ENCODE measurements at regions not wholly inside any gene's neighbourhood (a gene's known extent, or its start where the extent isn't known, plus 50 kb on each side); places are given as distances from the start of the nearest gene placed in this dataset.

DNA sequence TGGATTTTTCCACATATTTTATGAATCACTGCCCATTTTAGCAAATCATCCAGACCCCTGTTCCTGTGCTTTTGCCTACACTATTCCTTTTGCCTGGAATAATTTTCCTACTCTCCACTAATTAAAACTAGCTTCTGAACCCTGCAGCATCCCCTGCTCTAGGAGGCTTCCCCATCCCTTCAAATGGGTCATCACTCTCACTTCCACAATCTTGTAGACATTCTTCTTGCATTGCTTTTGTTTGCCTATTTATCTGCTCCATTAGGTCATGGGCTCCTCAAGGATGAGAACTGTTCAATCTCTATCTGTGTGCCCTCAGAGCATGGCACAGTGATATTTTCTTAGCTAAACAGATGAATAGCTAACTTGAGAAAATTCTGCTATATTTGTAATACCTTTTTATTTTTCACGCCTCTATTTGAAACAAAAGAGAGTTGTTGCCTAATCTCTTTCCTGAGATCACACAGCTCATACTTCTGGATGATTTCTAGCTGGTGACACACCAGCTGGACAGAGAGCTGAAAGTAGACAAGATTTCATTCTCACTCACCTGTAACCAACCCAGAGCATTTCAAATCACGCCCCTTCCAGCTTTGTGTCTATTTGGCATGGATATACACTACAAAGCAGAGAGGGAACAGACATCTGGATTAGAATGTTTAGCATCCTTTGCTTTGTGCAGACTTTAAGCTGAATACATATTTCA is 466.0 kb downstream of the FOXO1 start:
- DNase-seq (ENCODE audit: low spot score) (no peak), ATAC-seq (no peak)
- no peak overlapping the region for H3K27ac Mint-ChIP-seq
- H3K9me3 Mint-ChIP-seq = peaks cover 6% of the 10 kb centered on the region
- H3K27me3 Mint-ChIP-seq (ENCODE audit: low read depth) = no peaks in the 10 kb centered on the region
- H3K4me1 Mint-ChIP-seq = no peaks in the 10 kb centered on the region
- ChIA-PET POLR2A (interaction anchor here (0.6 to 0.7 kb wide), 2 partner anchors 36 to 774 kb away, joined by 3 to 4 read pairs; no protein-coding TSS in a partner anchor), CTCF (interaction anchor here (1.0 kb wide), 1 partner anchor 257 kb away, joined by 4 read pairs; no protein-coding TSS in a partner anchor)
- TF ChIP-seq RELA (CRISPR knock-in tag; IDR thresholded peaks at IDR 0.05; ENCODE audit: borderline replicate concordance) (no peak), ZNF671 (CRISPR knock-in tag; IDR thresholded peaks at IDR 0.05) (no peak), IRF2 (CRISPR knock-in tag; IDR thresholded peaks at IDR 0.05; ENCODE audit: borderline replicate concordance, low read depth) (no peak), ELF4 (CRISPR knock-in tag; IDR thresholded peaks at IDR 0.05; ENCODE audit: low read depth) (no peak), NR1H2 (CRISPR knock-in tag; IDR thresholded peaks at IDR 0.05) (no peak), ZBTB21 (CRISPR knock-in tag; IDR thresholded peaks at IDR 0.05; ENCODE audit: borderline replicate concordance) (no peak), MYBL2 (CRISPR knock-in tag; IDR thresholded peaks at IDR 0.05) (no peak), ZNF219 (CRISPR knock-in tag; IDR thresholded peaks at IDR 0.05; ENCODE audit: borderline replicate concordance) (no peak), ZNF317 (CRISPR knock-in tag; IDR thresholded peaks at IDR 0.05; ENCODE audit: borderline replicate concordance, low read depth) (no peak), SOX15 (CRISPR knock-in tag; IDR thresholded peaks at IDR 0.05) (no peak), TCF7 (CRISPR knock-in tag; IDR thresholded peaks at IDR 0.05; ENCODE audit: low read depth) (no peak)
- TF ChIP-seq, protein P1, sequence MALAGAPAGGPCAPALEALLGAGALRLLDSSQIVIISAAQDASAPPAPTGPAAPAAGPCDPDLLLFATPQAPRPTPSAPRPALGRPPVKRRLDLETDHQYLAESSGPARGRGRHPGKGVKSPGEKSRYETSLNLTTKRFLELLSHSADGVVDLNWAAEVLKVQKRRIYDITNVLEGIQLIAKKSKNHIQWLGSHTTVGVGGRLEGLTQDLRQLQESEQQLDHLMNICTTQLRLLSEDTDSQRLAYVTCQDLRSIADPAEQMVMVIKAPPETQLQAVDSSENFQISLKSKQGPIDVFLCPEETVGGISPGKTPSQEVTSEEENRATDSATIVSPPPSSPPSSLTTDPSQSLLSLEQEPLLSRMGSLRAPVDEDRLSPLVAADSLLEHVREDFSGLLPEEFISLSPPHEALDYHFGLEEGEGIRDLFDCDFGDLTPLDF (CRISPR knock-in tag; IDR thresholded peaks at IDR 0.05) = no peak
- TF ChIP-seq, protein P2, sequence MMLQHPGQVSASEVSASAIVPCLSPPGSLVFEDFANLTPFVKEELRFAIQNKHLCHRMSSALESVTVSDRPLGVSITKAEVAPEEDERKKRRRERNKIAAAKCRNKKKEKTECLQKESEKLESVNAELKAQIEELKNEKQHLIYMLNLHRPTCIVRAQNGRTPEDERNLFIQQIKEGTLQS (CRISPR knock-in tag; conservative IDR thresholded peaks at IDR 0.05) = no peak
- TF ChIP-seq, protein P3, sequence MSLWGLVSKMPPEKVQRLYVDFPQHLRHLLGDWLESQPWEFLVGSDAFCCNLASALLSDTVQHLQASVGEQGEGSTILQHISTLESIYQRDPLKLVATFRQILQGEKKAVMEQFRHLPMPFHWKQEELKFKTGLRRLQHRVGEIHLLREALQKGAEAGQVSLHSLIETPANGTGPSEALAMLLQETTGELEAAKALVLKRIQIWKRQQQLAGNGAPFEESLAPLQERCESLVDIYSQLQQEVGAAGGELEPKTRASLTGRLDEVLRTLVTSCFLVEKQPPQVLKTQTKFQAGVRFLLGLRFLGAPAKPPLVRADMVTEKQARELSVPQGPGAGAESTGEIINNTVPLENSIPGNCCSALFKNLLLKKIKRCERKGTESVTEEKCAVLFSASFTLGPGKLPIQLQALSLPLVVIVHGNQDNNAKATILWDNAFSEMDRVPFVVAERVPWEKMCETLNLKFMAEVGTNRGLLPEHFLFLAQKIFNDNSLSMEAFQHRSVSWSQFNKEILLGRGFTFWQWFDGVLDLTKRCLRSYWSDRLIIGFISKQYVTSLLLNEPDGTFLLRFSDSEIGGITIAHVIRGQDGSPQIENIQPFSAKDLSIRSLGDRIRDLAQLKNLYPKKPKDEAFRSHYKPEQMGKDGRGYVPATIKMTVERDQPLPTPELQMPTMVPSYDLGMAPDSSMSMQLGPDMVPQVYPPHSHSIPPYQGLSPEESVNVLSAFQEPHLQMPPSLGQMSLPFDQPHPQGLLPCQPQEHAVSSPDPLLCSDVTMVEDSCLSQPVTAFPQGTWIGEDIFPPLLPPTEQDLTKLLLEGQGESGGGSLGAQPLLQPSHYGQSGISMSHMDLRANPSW (CRISPR knock-in tag; conservative IDR thresholded peaks at IDR 0.05; ENCODE audit: low read depth) = no peak
- TF ChIP-seq, protein P4, sequence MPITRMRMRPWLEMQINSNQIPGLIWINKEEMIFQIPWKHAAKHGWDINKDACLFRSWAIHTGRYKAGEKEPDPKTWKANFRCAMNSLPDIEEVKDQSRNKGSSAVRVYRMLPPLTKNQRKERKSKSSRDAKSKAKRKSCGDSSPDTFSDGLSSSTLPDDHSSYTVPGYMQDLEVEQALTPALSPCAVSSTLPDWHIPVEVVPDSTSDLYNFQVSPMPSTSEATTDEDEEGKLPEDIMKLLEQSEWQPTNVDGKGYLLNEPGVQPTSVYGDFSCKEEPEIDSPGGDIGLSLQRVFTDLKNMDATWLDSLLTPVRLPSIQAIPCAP (CRISPR knock-in tag; IDR thresholded peaks at IDR 0.05) = no peak
- TF ChIP-seq, protein P5, sequence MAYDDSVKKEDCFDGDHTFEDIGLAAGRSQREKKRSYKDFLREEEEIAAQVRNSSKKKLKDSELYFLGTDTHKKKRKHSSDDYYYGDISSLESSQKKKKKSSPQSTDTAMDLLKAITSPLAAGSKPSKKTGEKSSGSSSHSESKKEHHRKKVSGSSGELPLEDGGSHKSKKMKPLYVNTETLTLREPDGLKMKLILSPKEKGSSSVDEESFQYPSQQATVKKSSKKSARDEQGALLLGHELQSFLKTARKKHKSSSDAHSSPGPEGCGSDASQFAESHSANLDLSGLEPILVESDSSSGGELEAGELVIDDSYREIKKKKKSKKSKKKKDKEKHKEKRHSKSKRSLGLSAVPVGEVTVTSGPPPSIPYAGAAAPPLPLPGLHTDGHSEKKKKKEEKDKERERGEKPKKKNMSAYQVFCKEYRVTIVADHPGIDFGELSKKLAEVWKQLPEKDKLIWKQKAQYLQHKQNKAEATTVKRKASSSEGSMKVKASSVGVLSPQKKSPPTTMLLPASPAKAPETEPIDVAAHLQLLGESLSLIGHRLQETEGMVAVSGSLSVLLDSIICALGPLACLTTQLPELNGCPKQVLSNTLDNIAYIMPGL (CRISPR knock-in tag; IDR thresholded peaks at IDR 0.05) = no peak
- TF ChIP-seq, protein P6, sequence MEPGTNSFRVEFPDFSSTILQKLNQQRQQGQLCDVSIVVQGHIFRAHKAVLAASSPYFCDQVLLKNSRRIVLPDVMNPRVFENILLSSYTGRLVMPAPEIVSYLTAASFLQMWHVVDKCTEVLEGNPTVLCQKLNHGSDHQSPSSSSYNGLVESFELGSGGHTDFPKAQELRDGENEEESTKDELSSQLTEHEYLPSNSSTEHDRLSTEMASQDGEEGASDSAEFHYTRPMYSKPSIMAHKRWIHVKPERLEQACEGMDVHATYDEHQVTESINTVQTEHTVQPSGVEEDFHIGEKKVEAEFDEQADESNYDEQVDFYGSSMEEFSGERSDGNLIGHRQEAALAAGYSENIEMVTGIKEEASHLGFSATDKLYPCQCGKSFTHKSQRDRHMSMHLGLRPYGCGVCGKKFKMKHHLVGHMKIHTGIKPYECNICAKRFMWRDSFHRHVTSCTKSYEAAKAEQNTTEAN (CRISPR knock-in tag; IDR thresholded peaks at IDR 0.05) = no peak
- TF ChIP-seq, protein P7, sequence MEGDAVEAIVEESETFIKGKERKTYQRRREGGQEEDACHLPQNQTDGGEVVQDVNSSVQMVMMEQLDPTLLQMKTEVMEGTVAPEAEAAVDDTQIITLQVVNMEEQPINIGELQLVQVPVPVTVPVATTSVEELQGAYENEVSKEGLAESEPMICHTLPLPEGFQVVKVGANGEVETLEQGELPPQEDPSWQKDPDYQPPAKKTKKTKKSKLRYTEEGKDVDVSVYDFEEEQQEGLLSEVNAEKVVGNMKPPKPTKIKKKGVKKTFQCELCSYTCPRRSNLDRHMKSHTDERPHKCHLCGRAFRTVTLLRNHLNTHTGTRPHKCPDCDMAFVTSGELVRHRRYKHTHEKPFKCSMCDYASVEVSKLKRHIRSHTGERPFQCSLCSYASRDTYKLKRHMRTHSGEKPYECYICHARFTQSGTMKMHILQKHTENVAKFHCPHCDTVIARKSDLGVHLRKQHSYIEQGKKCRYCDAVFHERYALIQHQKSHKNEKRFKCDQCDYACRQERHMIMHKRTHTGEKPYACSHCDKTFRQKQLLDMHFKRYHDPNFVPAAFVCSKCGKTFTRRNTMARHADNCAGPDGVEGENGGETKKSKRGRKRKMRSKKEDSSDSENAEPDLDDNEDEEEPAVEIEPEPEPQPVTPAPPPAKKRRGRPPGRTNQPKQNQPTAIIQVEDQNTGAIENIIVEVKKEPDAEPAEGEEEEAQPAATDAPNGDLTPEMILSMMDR (IDR thresholded peaks at IDR 0.05) = no peak
- H3K4me3 Mint-ChIP-seq = no peak overlapping the region
- no peaks in the 10 kb centered on the region for H3K36me3 Mint-ChIP-seq
